Natural killer cell (primary cell): ENCODE measurements at regions not wholly inside any gene's neighbourhood (a gene's known extent, or its start where the extent isn't known, plus 50 kb on each side); places are given as distances from the start of the nearest gene placed in this dataset.

Source experiments
- ATAC-seq, 3 donors: fragments of 150-1000 bp in 2 of 3; fragments of 200-7000 bp in 1 of 3; cut with Tn5 transposase; 1 replicate in 1 of 3; 2 replicates in 2 of 3; pipeline ENCODE4 v1.10.0; 2021; ENCODE audit warnings: mild to moderate bottlenecking in 2 of 3, moderate library complexity in 2 of 3
- DNase-seq, 2 donors: peaks; one replicate each; pipeline versions ENCODE4 v3.0.0 to v3.0.0-alpha.2; 2013 to 2021; ENCODE audit warnings: mixed read lengths in 1 of 2
- H3K27ac ChIP-seq: one replicate; pipeline ENCODE4 v1.5.1; 2013; ENCODE audit warnings: mild to moderate bottlenecking, low read length
- H3K27me3 ChIP-seq: one replicate; pipeline ENCODE4 v1.6.1; 2013; ENCODE audit warnings: low read length; ENCODE audit not compliant: control insufficient read depth, insufficient read depth
- H3K36me3 ChIP-seq: one replicate; pipeline ENCODE4 v1.6.1; 2013; ENCODE audit warnings: low read length; ENCODE audit not compliant: control insufficient read depth, insufficient read depth
- H3K4me1 ChIP-seq: one replicate; pipeline ENCODE4 v1.6.1; 2013; ENCODE audit warnings: low read length; ENCODE audit not compliant: control insufficient read depth, insufficient read depth
- H3K4me3 ChIP-seq: one replicate; pipeline ENCODE4 v1.5.1; 2013; ENCODE audit warnings: low read length
- H3K9me3 ChIP-seq: one replicate; pipeline ENCODE4 v1.6.1; 2013; ENCODE audit warnings: low read length; ENCODE audit not compliant: control insufficient read depth, insufficient read depth
- H3K27ac Mint-ChIP-seq, 2 donors: one replicate each; pipeline ENCODE4 v1.8.0; 2022; ENCODE audit warnings: mild to moderate bottlenecking in 2 of 2, mixed read lengths in 2 of 2, moderate library complexity in 1 of 2
- H3K27me3 Mint-ChIP-seq, 2 donors: one replicate each; pipeline ENCODE4 v1.8.0; 2022; ENCODE audit warnings: low read depth in 2 of 2, mixed read lengths in 2 of 2
- H3K36me3 Mint-ChIP-seq: one replicate; pipeline ENCODE4 v1.8.0; 2022; ENCODE audit warnings: mixed read lengths
- H3K4me1 Mint-ChIP-seq, 2 donors: one replicate each; pipeline ENCODE4 v1.8.0; 2022; ENCODE audit warnings: mixed read lengths in 2 of 2
- H3K4me3 Mint-ChIP-seq: one replicate; pipeline ENCODE4 v1.8.0; 2022; ENCODE audit warnings: mild to moderate bottlenecking, moderate library complexity, mixed read lengths
- H3K9me3 Mint-ChIP-seq, 2 donors: one replicate each; pipeline ENCODE4 v1.8.0; 2022; ENCODE audit warnings: mixed read lengths in 2 of 2
- WGBS: methylation state at CpG from one replicate; pipeline ENCODE4 v1.1.7; 2013; ENCODE audit warnings: missing lambda C conversion rate; ENCODE audit not compliant: insufficient coverage; 5-methylcytosine and 5-hydroxymethylcytosine counted together
- intact Hi-C: fragments of 100-400 bp; cut with micrococcal nuclease; formaldehyde crosslinking; loops from one replicate; pipeline ENCODE4 v1.14.2; 2022
- TF ChIP-seq, protein P1 (sequence below): fragments of 200-600 bp; IDR thresholded peaks from one replicate; pipeline ENCODE4 v1.8.0; 2022; ENCODE audit warnings: antibody characterized with exemption

DNA sequence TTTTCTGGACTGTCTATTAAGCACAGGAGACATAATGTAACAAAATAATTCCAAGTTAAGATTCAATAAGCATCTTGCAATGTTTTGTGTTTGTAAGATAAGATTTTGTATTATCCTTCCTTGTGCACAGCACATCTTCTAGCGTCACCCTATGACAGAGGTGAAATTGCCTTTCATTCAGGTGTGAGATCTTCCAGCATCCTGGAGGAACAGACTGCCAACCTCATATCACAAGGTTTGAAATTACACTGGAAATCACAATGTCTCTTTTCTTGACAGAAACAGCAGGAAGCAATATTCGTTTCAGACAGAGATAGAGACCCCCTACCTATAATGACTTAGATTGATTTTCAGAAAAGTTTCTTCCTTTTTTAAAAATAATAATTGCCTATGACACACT, 668.6 kb downstream of the GABRG1 start:
- Mint-ChIP-seq H3K4me1 (no peaks in the 10 kb centered on the region), H3K36me3 (no peaks in the 10 kb centered on the region), H3K27me3 (no peaks in the 10 kb centered on the region), H3K9me3 (peaks cover 3 to 12% of the 10 kb centered on the region in 2 donors), H3K4me3 (no peak overlapping the region), H3K27ac (no peak overlapping the region)
- intact Hi-C loops = no loop called here
- no peaks in the 10 kb centered on the region for H3K9me3 ChIP-seq
- H3K27ac ChIP-seq = no peak overlapping the region
- WGBS = 92% methylated on average over 1 of the region's 2 CpGs
- ATAC-seq (no peak), DNase-seq (no peak)
- H3K4me3 ChIP-seq = no peak overlapping the region
- TF ChIP-seq, protein P1, sequence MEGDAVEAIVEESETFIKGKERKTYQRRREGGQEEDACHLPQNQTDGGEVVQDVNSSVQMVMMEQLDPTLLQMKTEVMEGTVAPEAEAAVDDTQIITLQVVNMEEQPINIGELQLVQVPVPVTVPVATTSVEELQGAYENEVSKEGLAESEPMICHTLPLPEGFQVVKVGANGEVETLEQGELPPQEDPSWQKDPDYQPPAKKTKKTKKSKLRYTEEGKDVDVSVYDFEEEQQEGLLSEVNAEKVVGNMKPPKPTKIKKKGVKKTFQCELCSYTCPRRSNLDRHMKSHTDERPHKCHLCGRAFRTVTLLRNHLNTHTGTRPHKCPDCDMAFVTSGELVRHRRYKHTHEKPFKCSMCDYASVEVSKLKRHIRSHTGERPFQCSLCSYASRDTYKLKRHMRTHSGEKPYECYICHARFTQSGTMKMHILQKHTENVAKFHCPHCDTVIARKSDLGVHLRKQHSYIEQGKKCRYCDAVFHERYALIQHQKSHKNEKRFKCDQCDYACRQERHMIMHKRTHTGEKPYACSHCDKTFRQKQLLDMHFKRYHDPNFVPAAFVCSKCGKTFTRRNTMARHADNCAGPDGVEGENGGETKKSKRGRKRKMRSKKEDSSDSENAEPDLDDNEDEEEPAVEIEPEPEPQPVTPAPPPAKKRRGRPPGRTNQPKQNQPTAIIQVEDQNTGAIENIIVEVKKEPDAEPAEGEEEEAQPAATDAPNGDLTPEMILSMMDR = no peak
- H3K36me3 ChIP-seq = no peaks in the 10 kb centered on the region
- H3K4me1 ChIP-seq = no peaks in the 10 kb centered on the region
- H3K27me3 ChIP-seq = no peaks in the 10 kb centered on the region

DNA sequence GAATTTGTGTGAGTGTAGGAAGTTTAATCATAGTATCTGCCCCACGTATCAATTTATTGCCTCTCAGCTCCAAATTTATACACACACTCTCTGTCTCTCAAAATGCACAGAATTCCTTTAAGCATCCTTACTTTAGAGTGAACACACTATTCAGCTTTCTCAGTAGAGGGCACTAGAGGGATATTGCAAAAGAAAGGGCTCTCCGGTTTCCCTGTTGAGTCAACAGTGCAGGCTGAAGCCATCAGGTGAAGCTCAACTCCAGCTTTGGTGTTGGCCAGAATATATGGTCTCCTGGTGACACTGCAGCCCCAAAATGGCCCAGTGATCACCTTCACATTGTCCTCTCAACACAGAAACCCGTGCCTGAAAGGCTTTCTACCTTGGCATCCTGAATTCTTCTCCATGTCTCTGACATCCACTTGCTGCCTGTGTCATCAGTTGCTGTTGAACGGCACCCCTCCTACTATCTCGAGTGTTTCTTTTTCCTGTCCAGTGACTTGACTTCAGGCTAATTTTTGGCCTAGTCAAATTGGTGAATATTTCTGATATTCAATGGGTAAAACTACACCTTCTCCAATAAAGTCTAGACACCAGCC, 670.5 kb downstream of the GABRG1 start:
- WGBS = 39% methylated on average over 3 of the region's 5 CpGs
- H3K27ac Mint-ChIP-seq = no peak overlapping the region
- TF ChIP-seq, protein P1 = no peak
- Histone ChIP-seq H3K9me3 (no peaks in the 10 kb centered on the region), H3K4me3 (no peak overlapping the region), H3K36me3 (no peaks in the 10 kb centered on the region), H3K4me1 (no peaks in the 10 kb centered on the region), H3K27me3 (no peaks in the 10 kb centered on the region), H3K27ac (no peak overlapping the region)
- intact Hi-C loops = no loop called here
- H3K27me3 Mint-ChIP-seq = no peaks in the 10 kb centered on the region
- no peak overlapping the region for H3K4me3 Mint-ChIP-seq
- peaks cover 3 to 12% of the 10 kb centered on the region in 2 donors for H3K9me3 Mint-ChIP-seq
- no peaks in the 10 kb centered on the region for H3K4me1 Mint-ChIP-seq
- no peaks in the 10 kb centered on the region for H3K36me3 Mint-ChIP-seq
- ATAC-seq (no peak), DNase-seq (no peak)

DNA sequence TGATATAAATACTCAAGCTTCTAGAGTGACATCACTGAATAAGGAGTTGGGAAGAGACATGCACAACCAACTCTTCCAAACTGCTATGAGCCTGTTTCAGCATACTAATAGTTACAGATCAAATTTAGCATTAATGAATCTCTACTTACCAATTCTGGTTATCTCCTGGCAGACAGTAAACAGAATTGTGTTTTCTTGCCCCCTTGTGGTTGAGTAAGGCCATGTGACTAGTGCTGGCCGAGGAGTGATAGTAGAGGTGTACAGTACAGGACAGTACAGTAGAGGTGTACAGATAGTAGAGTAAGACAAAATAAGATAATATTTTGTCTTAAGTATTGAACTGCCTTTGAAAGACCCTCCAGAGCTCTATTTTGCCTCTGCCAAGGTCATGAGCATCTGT, 681.4 kb downstream of the GABRG1 start:
- no peaks in the 10 kb centered on the region for H3K4me1 Mint-ChIP-seq
- H3K27ac ChIP-seq = no peak overlapping the region
- H3K27me3 Mint-ChIP-seq = no peaks in the 10 kb centered on the region
- no peak overlapping the region for H3K27ac Mint-ChIP-seq
- WGBS = 79% methylated on average over 1 of the region's 1 CpG
- H3K4me1 ChIP-seq = no peaks in the 10 kb centered on the region
- no peaks in the 10 kb centered on the region for H3K27me3 ChIP-seq
- no peaks in the 10 kb centered on the region for H3K36me3 Mint-ChIP-seq
- TF ChIP-seq, protein P1 = no peak
- no peaks in the 10 kb centered on the region for H3K36me3 ChIP-seq
- no peaks in the 10 kb centered on the region for H3K9me3 ChIP-seq
- DNase-seq (no peak), ATAC-seq (no peak)
- no peak overlapping the region for H3K4me3 Mint-ChIP-seq
- intact Hi-C loops = no loop called here
- H3K9me3 Mint-ChIP-seq = peaks cover 2 to 7% of the 10 kb centered on the region in 2 donors
- H3K4me3 ChIP-seq = no peak overlapping the region

DNA sequence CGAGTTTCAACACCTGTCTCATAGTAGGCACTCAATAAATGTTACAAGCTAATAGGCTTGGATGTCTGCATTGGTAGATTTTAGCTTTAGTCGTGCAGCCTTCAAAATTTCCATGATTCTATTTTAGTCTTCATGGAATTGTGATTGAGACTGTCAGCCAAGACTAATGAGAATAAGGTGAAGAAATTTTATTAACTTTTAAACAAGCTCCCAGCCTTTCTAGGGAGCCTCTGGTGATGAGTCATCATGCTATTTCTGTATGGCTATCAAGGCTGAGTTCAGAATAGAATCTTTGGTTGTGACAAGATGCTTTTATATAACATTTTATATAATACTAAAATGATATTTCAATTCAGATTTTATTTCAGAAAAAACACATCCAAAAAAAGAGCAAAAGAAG, 685.8 kb downstream of the GABRG1 start:
- H3K36me3 ChIP-seq = no peaks in the 10 kb centered on the region
- no peak for ATAC-seq
- H3K4me3 ChIP-seq = no peak overlapping the region
- 71% methylated on average over 2 of the region's 2 CpGs for WGBS
- H3K4me1 ChIP-seq = no peaks in the 10 kb centered on the region
- H3K9me3 Mint-ChIP-seq = peaks cover 2 to 5% of the 10 kb centered on the region in 2 donors
- no peak overlapping the region for H3K27ac ChIP-seq
- TF ChIP-seq, protein P1 = no peak
- H3K36me3 Mint-ChIP-seq = no peaks in the 10 kb centered on the region
- DNase-seq = no peak
- no peak overlapping the region for H3K4me3 Mint-ChIP-seq
- intact Hi-C loops = no loop called here
- no peaks in the 10 kb centered on the region for H3K27me3 ChIP-seq
- no peaks in the 10 kb centered on the region for H3K9me3 ChIP-seq
- H3K27me3 Mint-ChIP-seq = no peaks in the 10 kb centered on the region
- no peak overlapping the region for H3K27ac Mint-ChIP-seq
- H3K4me1 Mint-ChIP-seq = no peaks in the 10 kb centered on the region
